EH (cell line): ENCODE measurements at regions not wholly inside any gene's neighbourhood (a gene's known extent, or its start where the extent isn't known, plus 50 kb on each side); places are given as distances from the start of the nearest gene placed in this dataset.

Experiments
- DNase-seq: peaks from one replicate; pipeline ENCODE4 v3.0.0-alpha.2; 2015; ENCODE audit warnings: low read depth

- no peak for DNase-seq
Observed at GRCh38 chr14:61167642-61168041, 113.5 kb downstream of the TMEM30B start.

GRCh38 chr14:61160798-61161197, 120.3 kb downstream of the TMEM30B start:
- no peak for DNase-seq

GRCh38 chr14:61154641-61155040, 126.5 kb downstream of the TMEM30B start:
- DNase-seq, result peak; percentile 86

- DNase-seq, result no peak
Observed at GRCh38 chr14:61153914-61154545, 127.1 kb downstream of the TMEM30B start.

GRCh38 chr14:61153431-61153830, 127.7 kb downstream of the TMEM30B start:
- DNase-seq, result peak; percentile 82

- peak; percentile 65 for DNase-seq
Observed at GRCh38 chr14:61152851-61153364, 128.2 kb downstream of the TMEM30B start.

- DNase-seq, result peak; percentile 63
Observed at GRCh38 chr14:61151251-61151650, 129.9 kb downstream of the TMEM30B start.

GRCh38 chr14:61150851-61151250, 130.3 kb downstream of the TMEM30B start:
- peak; percentile 74 for DNase-seq

GRCh38 chr14:61149896-61150295, 131.2 kb downstream of the TMEM30B start:
- DNase-seq, result no peak

- DNase-seq, result no peak
Observed at GRCh38 chr14:61148742-61149350, 132.3 kb downstream of the TMEM30B start.

GRCh38 chr14:61147831-61148549, 133.1 kb downstream of the TMEM30B start:
- peak; percentile 97 for DNase-seq

- peak; percentile 75 for DNase-seq
Observed at GRCh38 chr14:61147381-61147821, 133.7 kb downstream of the TMEM30B start.

GRCh38 chr14:61146899-61147298, 134.2 kb downstream of the TMEM30B start:
- DNase-seq, result no peak

GRCh38 chr14:61145903-61146481, 135.1 kb downstream of the TMEM30B start:
- peak; percentile 97 for DNase-seq

- DNase-seq, result peak; percentile 98
Observed at GRCh38 chr14:61145034-61145902, 135.9 kb downstream of the TMEM30B start.

GRCh38 chr14:61144117-61145033, 136.8 kb downstream of the TMEM30B start:
- peak; percentile 18 for DNase-seq

GRCh38 chr14:61140872-61141271, 140.3 kb downstream of the TMEM30B start:
- peak; percentile 78 for DNase-seq

GRCh38 chr14:61140271-61140670, 140.9 kb downstream of the TMEM30B start:
- peak; percentile 58 for DNase-seq

GRCh38 chr14:61139006-61139599, 142.0 kb downstream of the TMEM30B start:
- no peak for DNase-seq

GRCh38 chr14:61132894-61133293, 148.2 kb downstream of the TMEM30B start:
- no peak for DNase-seq
